ENCODE measurements at regions not wholly inside any gene's neighbourhood (a gene's known extent, or its start where the extent isn't known, plus 50 kb on each side); places are given as distances from the start of the nearest gene placed in this dataset.

GRCh38 chr1:104456724-104457123 is 707.0 kb downstream of the AMY1C start:
- H3K27me3 ChIP-seq (ENCODE audit: insufficient read depth, low read depth, severe bottlenecking): no peaks in the 10 kb centered on the region
- no peaks in the 10 kb centered on the region for H3K36me3 ChIP-seq
- TF ChIP-seq, protein P1, sequence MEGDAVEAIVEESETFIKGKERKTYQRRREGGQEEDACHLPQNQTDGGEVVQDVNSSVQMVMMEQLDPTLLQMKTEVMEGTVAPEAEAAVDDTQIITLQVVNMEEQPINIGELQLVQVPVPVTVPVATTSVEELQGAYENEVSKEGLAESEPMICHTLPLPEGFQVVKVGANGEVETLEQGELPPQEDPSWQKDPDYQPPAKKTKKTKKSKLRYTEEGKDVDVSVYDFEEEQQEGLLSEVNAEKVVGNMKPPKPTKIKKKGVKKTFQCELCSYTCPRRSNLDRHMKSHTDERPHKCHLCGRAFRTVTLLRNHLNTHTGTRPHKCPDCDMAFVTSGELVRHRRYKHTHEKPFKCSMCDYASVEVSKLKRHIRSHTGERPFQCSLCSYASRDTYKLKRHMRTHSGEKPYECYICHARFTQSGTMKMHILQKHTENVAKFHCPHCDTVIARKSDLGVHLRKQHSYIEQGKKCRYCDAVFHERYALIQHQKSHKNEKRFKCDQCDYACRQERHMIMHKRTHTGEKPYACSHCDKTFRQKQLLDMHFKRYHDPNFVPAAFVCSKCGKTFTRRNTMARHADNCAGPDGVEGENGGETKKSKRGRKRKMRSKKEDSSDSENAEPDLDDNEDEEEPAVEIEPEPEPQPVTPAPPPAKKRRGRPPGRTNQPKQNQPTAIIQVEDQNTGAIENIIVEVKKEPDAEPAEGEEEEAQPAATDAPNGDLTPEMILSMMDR (IDR thresholded peaks at IDR 0.05; ENCODE audit: low read depth, low read length): no peak
- H3K4me3 ChIP-seq (ENCODE audit: low read depth, low read length): no peak overlapping the region
- H3K27ac ChIP-seq: no peak overlapping the region
- no peaks in the 10 kb centered on the region for H3K9me3 ChIP-seq (ENCODE audit: severe bottlenecking)
- no peak for DNase-seq

- TF ChIP-seq, protein P1 (IDR thresholded peaks at IDR 0.05; ENCODE audit: low read depth, low read length): no peak
- Histone ChIP-seq H3K9me3 (ENCODE audit: severe bottlenecking) (no peaks in the 10 kb centered on the region), H3K36me3 (no peaks in the 10 kb centered on the region), H3K4me3 (ENCODE audit: low read depth, low read length) (no peak overlapping the region), H3K27ac (no peak overlapping the region), H3K27me3 (ENCODE audit: insufficient read depth, low read depth, severe bottlenecking) (no peaks in the 10 kb centered on the region)
- DNase-seq: no peak
These were observed 710.2 kb downstream of the AMY1C start for GRCh38 chr1:104459886-104460285.

DNA sequence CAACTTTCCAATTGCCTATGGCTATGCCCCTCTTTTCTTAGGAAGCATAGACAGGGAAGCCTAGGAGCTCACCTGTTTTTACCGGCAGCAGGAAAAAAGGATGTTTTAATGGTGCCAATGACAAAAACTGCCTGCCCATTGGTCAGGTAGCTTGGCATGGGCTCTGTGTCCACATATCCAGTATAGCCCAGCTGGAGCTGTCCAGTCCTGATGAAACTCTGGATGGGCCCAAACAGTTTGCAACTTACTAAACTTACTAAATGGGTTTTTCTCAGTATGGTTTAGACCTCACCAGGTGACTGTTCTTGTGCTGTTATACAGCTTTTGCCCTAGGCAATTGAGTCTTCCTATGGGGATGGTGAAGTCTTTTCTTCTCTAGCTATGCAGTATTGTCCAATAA is 711.2 kb downstream of the AMY1C start:
- TF ChIP-seq, protein P1 (IDR thresholded peaks at IDR 0.05; ENCODE audit: low read depth, low read length): no peak
- Histone ChIP-seq H3K36me3 (no peaks in the 10 kb centered on the region), H3K27ac (no peak overlapping the region), H3K27me3 (ENCODE audit: insufficient read depth, low read depth, severe bottlenecking) (no peaks in the 10 kb centered on the region), H3K9me3 (ENCODE audit: severe bottlenecking) (no peaks in the 10 kb centered on the region), H3K4me3 (ENCODE audit: low read depth, low read length) (no peak overlapping the region)
- DNase-seq: no peak

GRCh38 chr1:104463126-104463697 is 713.5 kb downstream of the AMY1C start:
- Histone ChIP-seq H3K9me3 (ENCODE audit: severe bottlenecking) (no peaks in the 10 kb centered on the region), H3K36me3 (no peaks in the 10 kb centered on the region), H3K27ac (no peak overlapping the region), H3K4me3 (ENCODE audit: low read depth, low read length) (no peak overlapping the region), H3K27me3 (ENCODE audit: insufficient read depth, low read depth, severe bottlenecking) (no peaks in the 10 kb centered on the region)
- no peak for DNase-seq
- TF ChIP-seq, protein P1 (IDR thresholded peaks at IDR 0.05; ENCODE audit: low read depth, low read length): no peak

DNA sequence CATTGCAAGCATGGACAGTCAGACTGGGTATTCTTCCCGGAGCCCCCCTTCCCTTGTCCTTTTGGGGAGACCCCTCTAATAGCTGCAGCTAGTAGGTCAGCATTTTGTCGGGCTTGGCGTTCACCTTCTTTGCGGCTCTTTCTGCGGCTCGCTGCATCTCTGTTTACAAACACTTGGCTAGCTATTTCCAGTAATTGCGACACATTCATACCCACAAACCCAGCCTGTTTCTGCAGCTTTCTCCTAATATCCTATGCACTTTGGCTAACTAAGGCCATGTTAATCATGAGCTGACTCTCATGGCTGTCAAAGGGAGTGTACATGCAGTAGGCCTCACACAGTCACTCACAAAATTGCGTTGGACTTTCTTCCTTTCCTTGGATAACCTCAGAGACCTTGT is 716.4 kb downstream of the AMY1C start:
- Histone ChIP-seq H3K4me3 (ENCODE audit: low read depth, low read length) (no peak overlapping the region), H3K27ac (no peak overlapping the region), H3K36me3 (no peaks in the 10 kb centered on the region), H3K27me3 (ENCODE audit: insufficient read depth, low read depth, severe bottlenecking) (no peaks in the 10 kb centered on the region), H3K9me3 (ENCODE audit: severe bottlenecking) (no peaks in the 10 kb centered on the region)
- DNase-seq: no peak
- TF ChIP-seq, protein P1 (IDR thresholded peaks at IDR 0.05; ENCODE audit: low read depth, low read length): no peak

- no peaks in the 10 kb centered on the region for H3K9me3 ChIP-seq (ENCODE audit: severe bottlenecking)
- no peaks in the 10 kb centered on the region for H3K27me3 ChIP-seq (ENCODE audit: insufficient read depth, low read depth, severe bottlenecking)
- no peaks in the 10 kb centered on the region for H3K36me3 ChIP-seq
- DNase-seq: no peak
- TF ChIP-seq, protein P1 (IDR thresholded peaks at IDR 0.05; ENCODE audit: low read depth, low read length): no peak
- no peak overlapping the region for H3K27ac ChIP-seq
- no peak overlapping the region for H3K4me3 ChIP-seq (ENCODE audit: low read depth, low read length)
These were observed 717.9 kb downstream of the AMY1C start for GRCh38 chr1:104467590-104467989.

Measured in WERI-Rb-1 (cell line).